GM12892 (cell line): ENCODE measurements at regions not wholly inside any gene's neighbourhood (a gene's known extent, or its start where the extent isn't known, plus 50 kb on each side); places are given as distances from the start of the nearest gene placed in this dataset.

Experiments used
- POLR2A ChIP-seq: IDR thresholded peaks from 2 replicates; pipeline ENCODE4 v1.6.1; 2011; ENCODE audit warnings: low read depth, low read length, control low read depth
- POLR2AphosphoS5 ChIP-seq: IDR thresholded peaks from 2 replicates; pipeline ENCODE4 v1.6.1; 2011; ENCODE audit warnings: low read depth, low read length, control low read depth
- TAF1 ChIP-seq: IDR thresholded peaks from 2 replicates; pipeline ENCODE4 v1.6.1; 2011; ENCODE audit warnings: low read depth, mild to moderate bottlenecking, control low read depth, low read length, borderline replicate concordance

DNA sequence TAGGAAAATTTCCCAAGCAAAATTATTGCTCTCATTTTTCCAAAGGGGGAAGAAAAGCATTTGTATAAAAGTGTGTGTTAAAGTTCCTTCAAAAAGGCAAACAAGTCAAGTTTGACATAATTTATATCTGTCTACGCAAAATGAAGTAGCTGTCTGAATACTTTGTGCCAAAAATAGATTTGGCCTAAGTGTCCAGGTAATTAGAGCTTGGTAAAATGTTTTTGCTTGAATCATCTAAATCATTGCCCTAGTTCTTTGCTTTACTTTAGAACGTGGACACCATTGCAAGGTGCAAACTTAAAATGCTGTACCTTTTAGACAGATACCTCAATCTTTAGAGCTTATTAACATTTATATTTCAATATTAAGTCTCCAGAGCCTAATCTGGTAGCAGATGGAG is 97.6 kb upstream of the MAPRE2 start:
- TF ChIP-seq POLR2AphosphoS5 (no peak), POLR2A (no peak), TAF1 (no peak)
